ENCODE measurements at regions not wholly inside any gene's neighbourhood (a gene's known extent, or its start where the extent isn't known, plus 50 kb on each side); places are given as distances from the start of the nearest gene placed in this dataset.
"Not testable (repeated sequence)": the region's sequence is repeated elsewhere in the genome, so short reads cannot be mapped to it uniquely, and the experiment has no call there.

- peak in 1 of 2 experiments; percentile 14 for DNase-seq
- BruUV-seq (replicated peaks); intact Hi-C loops (cut with micrococcal nuclease; ENCODE audit: unreplicated experiment); H3K4me3 ChIP-seq (ENCODE audit: low read depth, low read length); H3K9me3 ChIP-seq; H3K9me3 Mint-ChIP-seq (ENCODE audit: unreplicated experiment); CTCF ChIA-PET; POLR2A ChIA-PET; H3K27me3 ChIP-seq (replicated peaks; ENCODE audit: control insufficient read depth, insufficient read depth, low read length); H3K4me3 Mint-ChIP-seq (ENCODE audit: unreplicated experiment); H3K36me3 Mint-ChIP-seq (ENCODE audit: insufficient read depth, unreplicated experiment); H3K27me3 Mint-ChIP-seq (ENCODE audit: insufficient read depth, unreplicated experiment); H3K27ac Mint-ChIP-seq (ENCODE audit: unreplicated experiment); H3K4me1 ChIP-seq; H3K36me3 ChIP-seq (ENCODE audit: control insufficient read depth, insufficient read depth, low read length): not testable (repeated sequence)
- H3K4me1 Mint-ChIP-seq (ENCODE audit: low read depth, unreplicated experiment) = peaks cover 11% of the 10 kb centered on the region
Measured at GRCh38 chr4:73671348-73671747, 51.1 kb upstream of the RASSF6 start.

- no peak for TF ChIP-seq CTCF (IDR thresholded peaks at IDR 0.05; ENCODE audit: insufficient read depth in 1 of 2, low read depth in 1 of 2, low read length in 1 of 2, severe bottlenecking in 1 of 2, unreplicated experiment in 1 of 2)
- H3K4me3 Mint-ChIP-seq (ENCODE audit: unreplicated experiment) = no peak overlapping the region
- no peaks in the 10 kb centered on the region for H3K36me3 Mint-ChIP-seq (ENCODE audit: insufficient read depth, unreplicated experiment)
- H3K4me1 Mint-ChIP-seq (ENCODE audit: low read depth, unreplicated experiment) = peaks cover 11% of the 10 kb centered on the region
- H3K9me3 Mint-ChIP-seq (ENCODE audit: unreplicated experiment) = no peaks in the 10 kb centered on the region
- no peaks in the 10 kb centered on the region for H3K27me3 Mint-ChIP-seq (ENCODE audit: insufficient read depth, unreplicated experiment)
- H3K27me3 ChIP-seq (replicated peaks; ENCODE audit: control insufficient read depth, insufficient read depth, low read length) = no peaks in the 10 kb centered on the region
- POLR2A ChIA-PET = no interaction called here
- intact Hi-C loops (cut with micrococcal nuclease; ENCODE audit: unreplicated experiment) = no loop called here
- H3K27ac Mint-ChIP-seq (ENCODE audit: unreplicated experiment) = no peak overlapping the region
- CTCF ChIA-PET = no interaction called here
- no peak for DNase-seq
- no peaks in the 10 kb centered on the region for H3K9me3 ChIP-seq
- no TSS peak for BruUV-seq (replicated peaks)
- H3K36me3 ChIP-seq (ENCODE audit: control insufficient read depth, insufficient read depth, low read length) = no peaks in the 10 kb centered on the region
- H3K4me3 ChIP-seq (ENCODE audit: low read depth, low read length) = no peak overlapping the region
- no peaks in the 10 kb centered on the region for H3K4me1 ChIP-seq
Measured at GRCh38 chr4:73673286-73673685, 53.0 kb upstream of the RASSF6 start.

- Histone ChIP-seq H3K27me3 (replicated peaks; ENCODE audit: control insufficient read depth, insufficient read depth, low read length) (no peaks in the 10 kb centered on the region), H3K4me3 (ENCODE audit: low read depth, low read length) (no peak overlapping the region), H3K36me3 (ENCODE audit: control insufficient read depth, insufficient read depth, low read length) (no peaks in the 10 kb centered on the region), H3K4me1 (no peaks in the 10 kb centered on the region), H3K9me3 (no peaks in the 10 kb centered on the region)
- no peak for DNase-seq
- H3K27ac Mint-ChIP-seq (ENCODE audit: unreplicated experiment) = no peak overlapping the region
- ChIA-PET POLR2A (no interaction called here), CTCF (no interaction called here)
- H3K4me1 Mint-ChIP-seq (ENCODE audit: low read depth, unreplicated experiment) = peaks cover 4% of the 10 kb centered on the region
- no TSS peak for BruUV-seq (replicated peaks)
- no peaks in the 10 kb centered on the region for H3K27me3 Mint-ChIP-seq (ENCODE audit: insufficient read depth, unreplicated experiment)
- TF ChIP-seq CTCF (IDR thresholded peaks at IDR 0.05; ENCODE audit: insufficient read depth in 1 of 2, low read depth in 1 of 2, low read length in 1 of 2, severe bottlenecking in 1 of 2, unreplicated experiment in 1 of 2) = no peak
- H3K9me3 Mint-ChIP-seq (ENCODE audit: unreplicated experiment) = no peaks in the 10 kb centered on the region
- H3K4me3 Mint-ChIP-seq (ENCODE audit: unreplicated experiment) = no peak overlapping the region
- no peaks in the 10 kb centered on the region for H3K36me3 Mint-ChIP-seq (ENCODE audit: insufficient read depth, unreplicated experiment)
- intact Hi-C loops (cut with micrococcal nuclease; ENCODE audit: unreplicated experiment) = no loop called here
Measured at GRCh38 chr4:73674451-73674919, 54.2 kb upstream of the RASSF6 start.

GRCh38 chr4:73675623-73676022 lies 55.4 kb upstream of the RASSF6 start:
- intact Hi-C loops (cut with micrococcal nuclease; ENCODE audit: unreplicated experiment) = no loop called here
- DNase-seq = no peak
- TF ChIP-seq CTCF (IDR thresholded peaks at IDR 0.05; ENCODE audit: insufficient read depth in 1 of 2, low read depth in 1 of 2, low read length in 1 of 2, severe bottlenecking in 1 of 2, unreplicated experiment in 1 of 2) = no peak
- Mint-ChIP-seq H3K9me3 (ENCODE audit: unreplicated experiment) (no peaks in the 10 kb centered on the region), H3K27ac (ENCODE audit: unreplicated experiment) (no peak overlapping the region), H3K27me3 (ENCODE audit: insufficient read depth, unreplicated experiment) (no peaks in the 10 kb centered on the region), H3K4me3 (ENCODE audit: unreplicated experiment) (no peak overlapping the region), H3K36me3 (ENCODE audit: insufficient read depth, unreplicated experiment) (no peaks in the 10 kb centered on the region), H3K4me1 (ENCODE audit: low read depth, unreplicated experiment) (no peaks in the 10 kb centered on the region)
- ChIA-PET POLR2A (no interaction called here), CTCF (no interaction called here)
- H3K9me3 ChIP-seq = no peaks in the 10 kb centered on the region
- no peaks in the 10 kb centered on the region for H3K27me3 ChIP-seq (replicated peaks; ENCODE audit: control insufficient read depth, insufficient read depth, low read length)
- H3K4me1 ChIP-seq = no peaks in the 10 kb centered on the region
- H3K4me3 ChIP-seq (ENCODE audit: low read depth, low read length) = no peak overlapping the region
- H3K36me3 ChIP-seq (ENCODE audit: control insufficient read depth, insufficient read depth, low read length) = no peaks in the 10 kb centered on the region
- no TSS peak for BruUV-seq (replicated peaks)

All from Caco-2 (cell line).